Thoracic aorta (tissue), 2 donors: ENCODE measurements at regions not wholly inside any gene's neighbourhood (a gene's known extent, or its start where the extent isn't known, plus 50 kb on each side); places are given as distances from the start of the nearest gene placed in this dataset.

Experiments used
- ATAC-seq: fragments of 150-250 bp; one replicate; pipeline ENCODE4 v1.8.0; 2017; ENCODE audit warnings: low read depth; ENCODE audit not compliant: insufficient number of reproducible peaks, low FRiP score
- DNase-seq: peaks from one replicate; pipeline ENCODE4 v3.0.0-alpha.2; 2020; ENCODE audit warnings: low spot score
- H3K27ac ChIP-seq, 2 donors: fragments of 200-600 bp; sonication (generic); 1 replicate in 1 of 2; 2 replicates in 1 of 2; pipeline ENCODE4 v1.5.1; 2016; ENCODE audit warnings: mild to moderate bottlenecking in 2 of 2, moderate library complexity in 2 of 2
- H3K27me3 ChIP-seq: fragments of 200-600 bp; sonication (generic); replicated peaks from 2 replicates; pipeline ENCODE4 v1.6.0; 2016; ENCODE audit warnings: mild to moderate bottlenecking; ENCODE audit not compliant: insufficient read depth
- H3K36me3 ChIP-seq: fragments of 200-600 bp; sonication (generic); one replicate; pipeline ENCODE4 v1.5.1; 2016
- H3K4me1 ChIP-seq, 2 donors: fragments of 200-600 bp; sonication (generic); 1 replicate in 1 of 2; 2 replicates in 1 of 2; pipeline versions ENCODE4 v1.5.1 to v1.6.0; 2016; ENCODE audit warnings: low read depth in 2 of 2, mild to moderate bottlenecking in 1 of 2; ENCODE audit not compliant: control insufficient read depth in 1 of 2
- H3K4me3 ChIP-seq: fragments of 200-600 bp; sonication (generic); 2 replicates; pipeline ENCODE4 v1.5.1; 2016; ENCODE audit warnings: mild to moderate bottlenecking
- H3K9me3 ChIP-seq: fragments of 200-600 bp; sonication (generic); 2 replicates; pipeline ENCODE4 v1.5.1; 2016
- CTCF ChIP-seq: fragments of 200-600 bp; sonication (generic); IDR thresholded peaks from one replicate; pipeline ENCODE4 v1.5.1; 2019; ENCODE audit warnings: antibody characterized with exemption

DNA sequence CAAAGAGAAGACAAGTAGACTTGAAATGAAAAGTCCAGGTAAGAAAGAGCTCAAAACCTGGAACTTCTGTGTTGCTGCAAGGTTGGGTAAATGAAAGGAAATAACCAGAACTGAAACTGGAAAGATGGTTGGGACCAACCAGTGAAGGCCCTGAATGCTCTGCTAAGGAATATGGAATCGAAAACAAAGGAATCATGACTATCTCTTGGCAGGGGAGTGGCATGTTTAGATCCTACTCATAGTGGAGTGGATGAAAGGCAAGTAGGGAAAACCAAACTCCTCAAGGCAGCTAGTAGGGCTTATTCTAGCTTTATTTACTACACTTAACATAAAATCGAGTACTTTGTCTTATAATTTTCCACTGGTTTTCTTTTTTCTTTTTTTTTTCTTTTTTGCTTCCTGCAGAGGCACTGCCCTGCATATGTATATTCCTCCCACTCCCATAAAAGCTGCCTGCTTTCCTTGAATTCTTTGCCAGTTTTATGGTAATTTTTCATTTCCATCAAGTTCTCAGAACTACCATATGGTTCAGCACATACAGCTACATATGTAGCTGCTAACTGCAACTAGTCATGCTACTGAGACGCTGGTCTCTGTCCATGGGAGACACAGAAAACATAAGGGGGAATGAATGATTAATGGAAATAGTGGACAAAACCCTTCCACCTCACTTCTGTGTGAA is 247.1 kb upstream of the TMTC1 start:
- peaks cover 7 to 13% of the 10 kb centered on the region in 2 donors for H3K4me1 ChIP-seq
- H3K27me3 ChIP-seq: no peaks in the 10 kb centered on the region
- H3K4me3 ChIP-seq: no peak overlapping the region
- H3K36me3 ChIP-seq: no peaks in the 10 kb centered on the region
- TF ChIP-seq CTCF: no peak
- DNase-seq (no peak), ATAC-seq (no peak)
- H3K9me3 ChIP-seq: no peaks in the 10 kb centered on the region
- H3K27ac ChIP-seq: no peak overlapping the region

DNA sequence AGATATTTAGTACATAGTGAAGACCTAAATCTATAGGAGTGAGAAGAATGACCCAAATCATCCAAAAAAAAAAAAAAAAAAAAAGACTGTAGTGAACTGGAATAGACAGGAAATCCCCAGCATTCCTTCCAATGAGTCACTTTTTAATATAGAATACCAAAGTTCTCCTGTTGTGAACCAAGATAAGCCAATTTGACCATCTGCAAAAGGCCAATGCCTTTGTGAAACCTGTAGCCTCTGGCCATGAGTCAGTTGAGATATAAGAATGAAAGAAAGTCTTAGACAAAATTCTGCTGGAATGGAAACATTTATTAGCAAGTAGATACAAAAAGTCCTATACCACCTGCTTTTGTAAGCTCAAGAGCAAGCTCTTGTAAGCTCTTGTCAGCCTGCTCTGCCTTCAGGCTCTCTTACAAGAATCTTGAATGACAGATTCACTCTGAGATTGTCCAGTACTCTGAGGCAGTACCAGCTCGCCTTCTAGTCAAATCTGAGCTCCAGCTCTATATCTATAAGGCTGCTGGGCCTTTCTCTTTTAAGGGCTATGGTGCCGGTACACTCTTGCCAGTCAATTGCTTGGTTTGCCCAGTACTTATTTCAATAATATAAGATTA is 243.0 kb upstream of the TMTC1 start:
- no peak for ATAC-seq
- TF ChIP-seq CTCF: no peak

GRCh38 chr12:30025317-30025716 is 241.6 kb upstream of the TMTC1 start:
- Histone ChIP-seq H3K27me3 (no peaks in the 10 kb centered on the region), H3K4me1 (peaks cover 14 to 34% of the 10 kb centered on the region in 2 donors), H3K36me3 (no peaks in the 10 kb centered on the region), H3K4me3 (no peak overlapping the region), H3K9me3 (no peaks in the 10 kb centered on the region), H3K27ac (no peak overlapping the region)
- ATAC-seq: no peak
- TF ChIP-seq CTCF: no peak
- DNase-seq: no peak

More for the DNA sequence above, 243.0 kb upstream of the TMTC1 start:
- Histone ChIP-seq H3K9me3 (no peaks in the 10 kb centered on the region), H3K4me3 (no peak overlapping the region), H3K27me3 (no peaks in the 10 kb centered on the region), H3K36me3 (no peaks in the 10 kb centered on the region), H3K27ac (no peak overlapping the region), H3K4me1 (peaks cover 14 to 34% of the 10 kb centered on the region in 2 donors)
- DNase-seq: no peak

DNA sequence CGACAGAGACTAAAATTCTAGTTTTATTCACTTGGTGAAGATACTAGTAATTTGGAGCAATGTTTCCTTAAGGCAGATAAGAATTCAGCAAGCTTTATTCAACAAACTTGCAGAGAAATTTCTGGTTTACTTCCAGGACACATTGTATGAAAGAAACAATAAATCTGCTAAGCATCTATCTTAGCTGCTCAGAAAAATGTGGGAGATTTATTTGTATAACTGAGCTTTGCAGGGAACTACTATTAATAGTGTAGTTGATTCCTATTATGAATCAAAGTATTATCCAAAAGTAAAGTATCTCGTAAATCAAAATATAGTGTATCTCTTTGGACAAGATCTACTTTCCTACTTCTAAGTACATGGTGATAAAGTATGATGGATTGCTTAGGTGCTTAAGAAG is 239.4 kb upstream of the TMTC1 start:
- TF ChIP-seq CTCF: no peak
- H3K27me3 ChIP-seq: no peaks in the 10 kb centered on the region
- no peaks in the 10 kb centered on the region for H3K36me3 ChIP-seq
- ATAC-seq (no peak), DNase-seq (no peak)
- no peak overlapping the region for H3K4me3 ChIP-seq
- no peaks in the 10 kb centered on the region for H3K9me3 ChIP-seq
- peaks cover 14 to 34% of the 10 kb centered on the region in 2 donors for H3K4me1 ChIP-seq
- no peak overlapping the region for H3K27ac ChIP-seq

DNA sequence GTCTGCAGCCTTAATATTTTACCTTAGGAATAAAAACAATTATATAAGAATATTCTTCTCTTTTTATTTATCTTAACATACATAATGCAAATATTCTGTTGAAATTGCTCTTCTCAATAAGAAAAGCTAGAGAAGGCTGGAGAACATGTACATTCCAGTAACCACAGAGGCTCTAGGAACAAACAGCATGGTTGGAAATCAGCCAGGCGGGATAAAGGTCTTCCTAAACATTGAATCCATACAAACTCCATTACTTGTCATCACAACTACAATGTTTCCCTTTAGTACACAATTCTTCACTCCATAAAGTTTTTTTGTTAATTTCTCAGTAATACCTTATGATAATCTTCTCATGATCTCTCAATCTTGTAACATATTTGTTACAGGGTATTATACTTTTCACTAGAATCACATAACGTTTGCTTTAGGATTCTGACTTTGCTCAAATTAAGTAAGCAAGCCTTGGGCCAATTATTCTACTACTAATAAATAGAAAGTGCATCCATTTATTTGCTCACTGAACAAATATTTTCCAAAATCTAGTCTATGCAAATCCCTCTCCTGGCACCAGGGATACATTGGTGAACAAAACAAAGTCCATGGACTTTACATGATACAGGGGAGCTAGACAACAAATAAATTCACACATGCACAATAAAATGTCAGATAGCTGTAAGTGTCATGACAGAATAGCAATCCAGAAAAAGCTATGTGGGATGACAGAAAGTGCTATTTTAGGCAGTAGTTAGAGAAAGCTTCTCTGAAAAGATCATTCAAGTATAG is 237.5 kb upstream of the TMTC1 start:
- no peak for ATAC-seq
- H3K4me1 ChIP-seq: peaks cover 6 to 25% of the 10 kb centered on the region in 2 donors
- no peaks in the 10 kb centered on the region for H3K36me3 ChIP-seq
- H3K9me3 ChIP-seq: no peaks in the 10 kb centered on the region
- no peak overlapping the region for H3K27ac ChIP-seq
- no peaks in the 10 kb centered on the region for H3K27me3 ChIP-seq
- no peak for DNase-seq
- TF ChIP-seq CTCF: no peak
- no peak overlapping the region for H3K4me3 ChIP-seq
